WTC11 (cell line): ENCODE measurements at regions not wholly inside any gene's neighbourhood (a gene's known extent, or its start where the extent isn't known, plus 50 kb on each side); places are given as distances from the start of the nearest gene placed in this dataset.

Experiments
- E2F1 ChIP-seq: sonication (generic); formaldehyde crosslinking; IDR thresholded peaks from 2 replicates; pipeline ENCODE4 v1.8.0; 2022; ENCODE audit warnings: mild to moderate bottlenecking, missing genetic modification reagents
- FOXP1 ChIP-seq: sonication (generic); formaldehyde crosslinking; IDR thresholded peaks from 2 replicates; pipeline ENCODE4 v1.8.0; 2022; ENCODE audit warnings: missing genetic modification reagents, mild to moderate bottlenecking, moderate library complexity, borderline replicate concordance
- NR1H2 ChIP-seq: sonication (generic); formaldehyde crosslinking; IDR thresholded peaks from 2 replicates; pipeline ENCODE4 v1.9.0; 2021; ENCODE audit warnings: mild to moderate bottlenecking, moderate library complexity, missing genetic modification reagents
- PRDM15 ChIP-seq: sonication (generic); formaldehyde crosslinking; IDR thresholded peaks from 2 replicates; pipeline ENCODE4 v1.8.0; 2022; ENCODE audit warnings: missing genetic modification reagents
- SMAD4 ChIP-seq: sonication (generic); formaldehyde crosslinking; IDR thresholded peaks from 2 replicates; pipeline ENCODE4 v1.8.0; 2022; ENCODE audit warnings: mild to moderate bottlenecking, missing genetic modification reagents
- SP1 ChIP-seq: sonication (generic); formaldehyde crosslinking; conservative IDR thresholded peaks from 2 replicates; pipeline ENCODE4 v1.8.1; 2022; ENCODE audit warnings: missing genetic modification reagents
- STAT6 ChIP-seq: sonication (generic); formaldehyde crosslinking; conservative IDR thresholded peaks from 2 replicates; pipeline ENCODE4 v1.8.1; 2023; ENCODE audit warnings: mild to moderate bottlenecking, low read depth, missing genetic modification reagents, moderate library complexity
- TEAD4 ChIP-seq: sonication (generic); formaldehyde crosslinking; IDR thresholded peaks from 2 replicates; pipeline ENCODE4 v1.8.0; 2022; ENCODE audit warnings: mild to moderate bottlenecking, missing genetic modification reagents
- ZNF121 ChIP-seq: sonication (generic); formaldehyde crosslinking; IDR thresholded peaks from 2 replicates; pipeline ENCODE4 v1.8.0; 2023; ENCODE audit warnings: missing genetic modification reagents
- TF ChIP-seq, protein P1 (sequence below): fragments of 200-600 bp; IDR thresholded peaks from 2 replicates; pipeline ENCODE4 v1.8.0; 2022; ENCODE audit warnings: antibody characterized with exemption
- TF ChIP-seq, protein P2 (sequence below): sonication (generic); formaldehyde crosslinking; IDR thresholded peaks from 2 replicates; pipeline ENCODE4 v1.8.1; 2023; ENCODE audit warnings: mild to moderate bottlenecking, missing genetic modification reagents
- TF ChIP-seq, protein P3 (sequence below): sonication (generic); formaldehyde crosslinking; IDR thresholded peaks from 2 replicates; pipeline ENCODE4 v1.8.1; 2022; ENCODE audit warnings: missing genetic modification reagents, borderline replicate concordance

DNA sequence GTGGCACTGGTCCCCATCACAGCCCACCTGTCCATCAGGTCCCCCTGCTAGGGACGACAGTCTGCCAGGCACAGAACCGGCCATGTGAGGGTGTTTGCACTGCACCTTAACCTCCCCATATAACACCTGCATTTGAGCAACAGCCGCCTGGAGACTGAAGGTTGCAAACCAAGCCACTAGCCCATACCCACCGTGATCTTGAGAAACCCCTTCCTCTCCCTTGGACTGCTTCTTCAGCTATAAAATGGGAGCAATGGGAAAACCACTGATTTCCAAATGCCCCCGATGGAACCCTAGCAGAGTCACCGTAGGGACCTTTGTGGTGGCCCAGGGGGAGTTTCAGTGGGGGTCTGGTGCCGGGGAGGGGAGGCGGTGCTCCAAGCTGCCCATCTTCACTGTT lies 120.1 kb downstream of the NPTX2 start:
- TF ChIP-seq, protein P1, sequence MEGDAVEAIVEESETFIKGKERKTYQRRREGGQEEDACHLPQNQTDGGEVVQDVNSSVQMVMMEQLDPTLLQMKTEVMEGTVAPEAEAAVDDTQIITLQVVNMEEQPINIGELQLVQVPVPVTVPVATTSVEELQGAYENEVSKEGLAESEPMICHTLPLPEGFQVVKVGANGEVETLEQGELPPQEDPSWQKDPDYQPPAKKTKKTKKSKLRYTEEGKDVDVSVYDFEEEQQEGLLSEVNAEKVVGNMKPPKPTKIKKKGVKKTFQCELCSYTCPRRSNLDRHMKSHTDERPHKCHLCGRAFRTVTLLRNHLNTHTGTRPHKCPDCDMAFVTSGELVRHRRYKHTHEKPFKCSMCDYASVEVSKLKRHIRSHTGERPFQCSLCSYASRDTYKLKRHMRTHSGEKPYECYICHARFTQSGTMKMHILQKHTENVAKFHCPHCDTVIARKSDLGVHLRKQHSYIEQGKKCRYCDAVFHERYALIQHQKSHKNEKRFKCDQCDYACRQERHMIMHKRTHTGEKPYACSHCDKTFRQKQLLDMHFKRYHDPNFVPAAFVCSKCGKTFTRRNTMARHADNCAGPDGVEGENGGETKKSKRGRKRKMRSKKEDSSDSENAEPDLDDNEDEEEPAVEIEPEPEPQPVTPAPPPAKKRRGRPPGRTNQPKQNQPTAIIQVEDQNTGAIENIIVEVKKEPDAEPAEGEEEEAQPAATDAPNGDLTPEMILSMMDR = no peak
- TF ChIP-seq NR1H2 (CRISPR knock-in tag) = no peak
- TF ChIP-seq, protein P2, sequence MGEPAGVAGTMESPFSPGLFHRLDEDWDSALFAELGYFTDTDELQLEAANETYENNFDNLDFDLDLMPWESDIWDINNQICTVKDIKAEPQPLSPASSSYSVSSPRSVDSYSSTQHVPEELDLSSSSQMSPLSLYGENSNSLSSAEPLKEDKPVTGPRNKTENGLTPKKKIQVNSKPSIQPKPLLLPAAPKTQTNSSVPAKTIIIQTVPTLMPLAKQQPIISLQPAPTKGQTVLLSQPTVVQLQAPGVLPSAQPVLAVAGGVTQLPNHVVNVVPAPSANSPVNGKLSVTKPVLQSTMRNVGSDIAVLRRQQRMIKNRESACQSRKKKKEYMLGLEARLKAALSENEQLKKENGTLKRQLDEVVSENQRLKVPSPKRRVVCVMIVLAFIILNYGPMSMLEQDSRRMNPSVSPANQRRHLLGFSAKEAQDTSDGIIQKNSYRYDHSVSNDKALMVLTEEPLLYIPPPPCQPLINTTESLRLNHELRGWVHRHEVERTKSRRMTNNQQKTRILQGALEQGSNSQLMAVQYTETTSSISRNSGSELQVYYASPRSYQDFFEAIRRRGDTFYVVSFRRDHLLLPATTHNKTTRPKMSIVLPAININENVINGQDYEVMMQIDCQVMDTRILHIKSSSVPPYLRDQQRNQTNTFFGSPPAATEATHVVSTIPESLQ = no peak
- TF ChIP-seq, protein P3, sequence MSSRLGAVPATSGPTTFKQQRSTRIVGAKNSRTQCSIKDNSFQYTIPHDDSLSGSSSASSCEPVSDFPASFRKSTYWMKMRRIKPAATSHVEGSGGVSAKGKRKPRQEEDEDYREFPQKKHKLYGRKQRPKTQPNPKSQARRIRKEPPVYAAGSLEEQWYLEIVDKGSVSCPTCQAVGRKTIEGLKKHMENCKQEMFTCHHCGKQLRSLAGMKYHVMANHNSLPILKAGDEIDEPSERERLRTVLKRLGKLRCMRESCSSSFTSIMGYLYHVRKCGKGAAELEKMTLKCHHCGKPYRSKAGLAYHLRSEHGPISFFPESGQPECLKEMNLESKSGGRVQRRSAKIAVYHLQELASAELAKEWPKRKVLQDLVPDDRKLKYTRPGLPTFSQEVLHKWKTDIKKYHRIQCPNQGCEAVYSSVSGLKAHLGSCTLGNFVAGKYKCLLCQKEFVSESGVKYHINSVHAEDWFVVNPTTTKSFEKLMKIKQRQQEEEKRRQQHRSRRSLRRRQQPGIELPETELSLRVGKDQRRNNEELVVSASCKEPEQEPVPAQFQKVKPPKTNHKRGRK (CRISPR knock-in tag) = no peak
- TF ChIP-seq STAT6 = no peak
- no peak for TF ChIP-seq E2F1 (CRISPR knock-in tag)
- no peak for TF ChIP-seq ZNF121 (CRISPR knock-in tag)
- no peak for TF ChIP-seq PRDM15 (CRISPR knock-in tag)
- TF ChIP-seq SMAD4 (CRISPR knock-in tag) = no peak
- TF ChIP-seq TEAD4 (CRISPR knock-in tag) = no peak
- no peak for TF ChIP-seq SP1 (CRISPR knock-in tag)
- no peak for TF ChIP-seq FOXP1 (CRISPR knock-in tag)
